Erythroblast (primary cell): ENCODE measurements at regions not wholly inside any gene's neighbourhood (a gene's known extent, or its start where the extent isn't known, plus 50 kb on each side); places are given as distances from the start of the nearest gene placed in this dataset.
"Not testable (repeated sequence)": the region's sequence is repeated elsewhere in the genome, so short reads cannot be mapped to it uniquely, and the experiment has no call there.

Source experiments
- GATA1 ChIP-seq: IDR thresholded peaks from 2 replicates; pipeline ENCODE4 v1.6.1; 2011; ENCODE audit warnings: low read depth, mild to moderate bottlenecking, control low read depth, low read length, moderate library complexity
- POLR2A ChIP-seq: IDR thresholded peaks from 2 replicates; pipeline ENCODE4 v1.6.1; 2011; ENCODE audit warnings: mild to moderate bottlenecking, low read length

- TF ChIP-seq POLR2A, GATA1: not testable (repeated sequence)
These were observed 192.1 kb upstream of the ANK3 start for GRCh38 chr10:60581782-60582181.
